Right lobe of liver (tissue), 6 donors: ENCODE measurements at regions not wholly inside any gene's neighbourhood (a gene's known extent, or its start where the extent isn't known, plus 50 kb on each side); places are given as distances from the start of the nearest gene placed in this dataset.

Experiments
- ATAC-seq, 4 donors: fragments of 200-7000 bp; cut with Tn5 transposase; one replicate each; pipeline ENCODE4 v1.9.1; 2020; ENCODE audit warnings: mild to moderate bottlenecking in 4 of 4, moderate library complexity in 4 of 4
- DNase-seq, 3 donors: peaks; one replicate each; pipeline ENCODE4 v3.0.0-alpha.2; 2020
- H3K27ac ChIP-seq, 3 donors: fragments of 200-600 bp; one replicate each; pipeline ENCODE4 v1.8.0; 2022
- H3K27me3 ChIP-seq, 2 donors: fragments of 200-600 bp; one replicate each; pipeline ENCODE4 v1.8.0; 2022
- H3K36me3 ChIP-seq, 4 donors: fragments of 200-600 bp; sonication (generic) in 1 of 4; one replicate each; pipeline versions ENCODE4 v1.5.1 to v1.8.0; 2017 to 2022; ENCODE audit warnings: control low read depth in 1 of 4
- H3K4me1 ChIP-seq, 4 donors: fragments of 200-600 bp; sonication (generic) in 1 of 4; one replicate each; pipeline versions ENCODE4 v1.5.1 to v1.8.0; 2017 to 2022; ENCODE audit warnings: control low read depth in 1 of 4
- H3K4me3 ChIP-seq, 3 donors: fragments of 200-600 bp; one replicate each; pipeline ENCODE4 v1.8.0; 2022
- H3K9me3 ChIP-seq, 4 donors: fragments of 200-600 bp; sonication (generic) in 1 of 4; one replicate each; pipeline versions ENCODE4 v1.5.1 to v1.8.0; 2017 to 2022; ENCODE audit warnings: control low read depth in 1 of 4
- CTCF ChIP-seq, 4 donors: fragments of 200-600 bp in 3 of 4; fragments of 450-650 bp in 1 of 4; IDR thresholded peaks; one replicate each; pipeline versions ENCODE4 v1.5.1 to v1.8.0; 2016 to 2022; ENCODE audit warnings: antibody characterized with exemption in 4 of 4, mild to moderate bottlenecking in 2 of 4
- POLR2A ChIP-seq: fragments of 450-650 bp; IDR thresholded peaks from one replicate; pipeline ENCODE4 v1.6.1; 2017; ENCODE audit warnings: antibody characterized with exemption, mild to moderate bottlenecking
- WGBS: methylation state at CpG from one replicate; pipeline ENCODE4 v1.1.6; 2018; ENCODE audit warnings: low coverage, low lambda C conversion rate; ENCODE audit not compliant: insufficient coverage; ENCODE audit errors: missing lambda C conversion rate; 5-methylcytosine and 5-hydroxymethylcytosine counted together
- intact Hi-C, 2 donors: fragments of 100-400 bp; cut with DNase I; formaldehyde crosslinking; loops; one replicate each; pipeline versions ENCODE4 v1.11.2 to v1.14.1; 2022
- donor health status: DM: no; HTN: yes; CAD: no.
- donor health status: DM: no; HTN: no; CAD: no.
- donor health status: DM: no; HTN: no; CAD: no.
- donor health status: DM: no; HTN: yes; CAD: no.
- donor health status: DM: no; HTN: yes; CAD: no.

DNA sequence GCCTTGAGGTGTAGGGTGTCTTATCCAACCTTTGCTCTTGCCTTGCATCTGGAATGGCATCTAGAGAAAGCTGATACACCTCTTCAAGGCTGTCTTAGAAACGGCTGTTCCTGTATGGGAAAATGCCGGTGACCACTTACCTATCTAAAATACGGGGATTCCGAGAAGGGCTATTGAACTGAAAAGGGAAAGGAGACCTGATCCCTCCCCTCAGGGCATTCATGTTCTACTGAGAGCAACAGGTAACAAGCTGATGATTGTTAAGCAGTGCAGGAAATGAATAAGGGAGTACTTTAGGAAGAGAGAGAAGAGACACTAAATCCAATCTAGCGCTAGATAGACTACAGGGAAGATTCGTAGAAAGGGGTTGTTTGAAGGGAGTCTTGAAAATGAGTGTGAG is 1388.1 kb downstream of the FAM181B start:
- intact Hi-C loops = no loop called here
- Histone ChIP-seq H3K27ac (no peak overlapping the region), H3K4me1 (no peaks in the 10 kb centered on the region), H3K27me3 (no peaks in the 10 kb centered on the region), H3K4me3 (no peak overlapping the region), H3K36me3 (no peaks in the 10 kb centered on the region), H3K9me3 (no peaks in the 10 kb centered on the region)
- ATAC-seq (no peak), DNase-seq (no peak)
- WGBS = 73% methylated on average over 6 of the region's 6 CpGs
- TF ChIP-seq POLR2A (no peak), CTCF (IDR thresholded peaks at IDR 0.05) (no peak)

DNA sequence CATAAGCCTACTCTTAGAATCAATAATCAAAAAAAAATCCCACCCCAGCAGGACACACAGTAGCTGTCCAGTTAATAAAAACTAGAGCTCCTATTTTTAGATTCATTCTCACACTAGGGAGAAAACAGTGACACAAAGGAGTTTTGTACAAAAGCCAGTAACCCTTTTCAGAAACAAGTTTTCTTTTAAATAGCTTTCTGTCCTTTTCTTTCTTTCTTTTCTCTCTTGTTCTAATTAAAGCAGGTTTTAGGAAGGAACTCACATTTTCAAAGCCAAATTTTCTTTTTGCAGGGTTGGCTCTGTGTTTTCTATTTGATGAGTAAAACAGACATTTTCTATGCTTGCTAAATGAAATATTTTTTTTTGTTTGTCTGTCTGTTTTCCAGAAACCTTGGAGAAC is 1390.7 kb downstream of the FAM181B start:
- Histone ChIP-seq H3K9me3 (no peaks in the 10 kb centered on the region), H3K4me3 (no peak overlapping the region), H3K36me3 (no peaks in the 10 kb centered on the region), H3K27me3 (no peaks in the 10 kb centered on the region), H3K27ac (no peak overlapping the region), H3K4me1 (no peaks in the 10 kb centered on the region)
- TF ChIP-seq CTCF (IDR thresholded peaks at IDR 0.05) (no peak), POLR2A (no peak)
- ATAC-seq (no peak), DNase-seq (no peak)
- intact Hi-C loops = no loop called here

GRCh38 chr11:81340225-81340624 is 1393.4 kb downstream of the FAM181B start:
- H3K27ac ChIP-seq = no peak overlapping the region

GRCh38 chr11:81339521-81339920 is 1394.1 kb downstream of the FAM181B start:
- TF ChIP-seq CTCF (IDR thresholded peaks at IDR 0.05) (no peak), POLR2A (no peak)
- no peaks in the 10 kb centered on the region for H3K4me1 ChIP-seq
- H3K4me3 ChIP-seq = no peak overlapping the region
- WGBS = 27% methylated on average over 2 of the region's 2 CpGs
- no peaks in the 10 kb centered on the region for H3K9me3 ChIP-seq
- DNase-seq (no peak), ATAC-seq (no peak)
- no peaks in the 10 kb centered on the region for H3K27me3 ChIP-seq
- H3K36me3 ChIP-seq = no peaks in the 10 kb centered on the region
- intact Hi-C loops = no loop called here
- no peak overlapping the region for H3K27ac ChIP-seq

More at GRCh38 chr11:81340225-81340624, 1393.4 kb downstream of the FAM181B start:
- WGBS = 73% methylated on average over 1 of the region's 1 CpG
- TF ChIP-seq POLR2A (no peak), CTCF (IDR thresholded peaks at IDR 0.05) (no peak)
- no peak overlapping the region for H3K4me3 ChIP-seq
- DNase-seq = no peak
- H3K9me3 ChIP-seq = no peaks in the 10 kb centered on the region
- H3K27me3 ChIP-seq = no peaks in the 10 kb centered on the region
- no peaks in the 10 kb centered on the region for H3K4me1 ChIP-seq
- ATAC-seq = no peak
- intact Hi-C loops = no loop called here
- no peaks in the 10 kb centered on the region for H3K36me3 ChIP-seq

DNA sequence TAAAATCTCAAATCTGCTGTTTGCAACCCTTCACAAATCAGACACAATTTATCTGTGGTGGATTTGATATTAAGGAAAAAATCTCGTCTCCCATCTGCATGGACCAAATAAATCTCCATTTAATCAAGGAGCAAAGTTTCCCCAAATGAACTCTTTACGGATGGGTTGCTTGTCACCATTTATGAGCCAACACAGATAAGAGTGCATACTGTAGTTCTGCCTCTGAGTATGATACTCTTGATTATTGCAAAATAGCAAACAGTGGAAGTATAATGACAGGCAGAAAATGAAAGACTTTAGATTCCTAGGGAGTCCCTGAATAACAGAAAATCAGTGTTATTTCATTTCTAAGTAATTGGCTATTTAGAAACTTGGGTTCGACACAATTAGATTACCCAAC is 1395.9 kb downstream of the FAM181B start:
- H3K27me3 ChIP-seq = no peaks in the 10 kb centered on the region
- H3K36me3 ChIP-seq = no peaks in the 10 kb centered on the region
- intact Hi-C loops = no loop called here
- H3K9me3 ChIP-seq = no peaks in the 10 kb centered on the region
- H3K27ac ChIP-seq = no peak overlapping the region
- no peak overlapping the region for H3K4me3 ChIP-seq
- DNase-seq (no peak), ATAC-seq (no peak)
- 25% methylated on average over 3 of the region's 3 CpGs for WGBS
- H3K4me1 ChIP-seq = no peaks in the 10 kb centered on the region
- TF ChIP-seq CTCF (IDR thresholded peaks at IDR 0.05) = no peak
